ENCODE measurements at regions not wholly inside any gene's neighbourhood (a gene's known extent, or its start where the extent isn't known, plus 50 kb on each side); places are given as distances from the start of the nearest gene placed in this dataset.

- H3K9me3 ChIP-seq: no peaks in the 10 kb centered on the region
- ATAC-seq: peak in 1 of 2 experiments; percentile 11; a peak in 3 of 6 replicates
- peak overlapping the region; percentile 50 to 81 for H3K27ac ChIP-seq
- WGBS (ENCODE audit: missing lambda C conversion rate): 48% methylated on average over 2 of the region's 2 CpGs
- CTCF ChIA-PET: interaction anchor here (1.6 to 3.0 kb wide), 3 partner anchors 15 to 366 kb away, joined by 7 to 9 read pairs (median 7); no protein-coding TSS in a partner anchor
- no peak overlapping the region for H3K4me3 ChIP-seq
- FAIRE-seq: no peak
- TF ChIP-seq SMC3 (IDR thresholded peaks at IDR 0.05): no peak
- no peak for TF ChIP-seq FOSB (CRISPR knock-in tag; IDR thresholded peaks at IDR 0.05)
- TF ChIP-seq HOXA7 (CRISPR knock-in tag; IDR thresholded peaks at IDR 0.05): no peak
- TF ChIP-seq MAZ (IDR thresholded peaks at IDR 0.05; ENCODE audit: borderline replicate concordance, low read depth, low read length): no peak
- no peak for TF ChIP-seq JUN (IDR thresholded peaks at IDR 0.05)
- no peak for TF ChIP-seq POLR2A (IDR thresholded peaks at IDR 0.05; ENCODE audit: low read length)
- TF ChIP-seq, protein P1, sequence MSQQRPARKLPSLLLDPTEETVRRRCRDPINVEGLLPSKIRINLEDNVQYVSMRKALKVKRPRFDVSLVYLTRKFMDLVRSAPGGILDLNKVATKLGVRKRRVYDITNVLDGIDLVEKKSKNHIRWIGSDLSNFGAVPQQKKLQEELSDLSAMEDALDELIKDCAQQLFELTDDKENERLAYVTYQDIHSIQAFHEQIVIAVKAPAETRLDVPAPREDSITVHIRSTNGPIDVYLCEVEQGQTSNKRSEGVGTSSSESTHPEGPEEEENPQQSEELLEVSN (IDR thresholded peaks at IDR 0.05; ENCODE audit: borderline replicate concordance, low read depth): no peak
- TF ChIP-seq SREBF2 (IDR thresholded peaks at IDR 0.05): no peak
- TF ChIP-seq NPAS2 (CRISPR knock-in tag; IDR thresholded peaks at IDR 0.05; ENCODE audit: borderline replicate concordance): no peak
- no peak for TF ChIP-seq ATOH8 (CRISPR knock-in tag; IDR thresholded peaks at IDR 0.05; ENCODE audit: low read depth)
- no peak for TF ChIP-seq ESRRA (IDR thresholded peaks at IDR 0.05; ENCODE audit: borderline replicate concordance, low read length)
- no peak for TF ChIP-seq TP53 (CRISPR knock-in tag; IDR thresholded peaks at IDR 0.05)
- TF ChIP-seq CBX2 (IDR thresholded peaks at IDR 0.05; ENCODE audit: borderline replicate concordance, low read depth): no peak
- TF ChIP-seq MAFK (IDR thresholded peaks at IDR 0.05; ENCODE audit: partially characterized antibody): no peak
- no peak for TF ChIP-seq EHMT2 (IDR thresholded peaks at IDR 0.05; ENCODE audit: low read depth)
- TF ChIP-seq HEYL (CRISPR knock-in tag; IDR thresholded peaks at IDR 0.05): no peak
- H3K4me1 ChIP-seq: peaks cover 63% of the 10 kb centered on the region
- POLR2A ChIA-PET: interaction anchor here (0.7 to 1.1 kb wide), 2 partner anchors 12 to 108 kb away, joined by 4 to 6 read pairs; no protein-coding TSS in a partner anchor
- no peak for DNase-seq (ENCODE audit: low read depth in 1 of 2, low spot score in 1 of 2)
- peak overlapping the region; percentile 58 for H3K4me2 ChIP-seq
Observed at GRCh38 chr2:37780387-37780676, 108.9 kb upstream of the CDC42EP3 start.

GRCh38 chr2:37781028-37781427 is 109.6 kb upstream of the CDC42EP3 start:
- FAIRE-seq (peak; percentile 88), DNase-seq (ENCODE audit: low read depth in 1 of 2, low spot score in 1 of 2) (peak; percentile 39 to 41), ATAC-seq (peak; percentile 40 to 70; a peak in 4 of 6 replicates)
- POLR2A ChIA-PET: interaction anchor here (1.1 kb wide), 1 partner anchor 109 kb away, joined by 6 read pairs; no protein-coding TSS in a partner anchor
- H3K9me3 ChIP-seq: no peaks in the 10 kb centered on the region
- peaks cover 56% of the 10 kb centered on the region for H3K4me1 ChIP-seq
- CTCF ChIA-PET: interaction anchor here (1.2 to 3.0 kb wide), 4 partner anchors 11 to 367 kb away, joined by 4 to 9 read pairs (median 7); no protein-coding TSS in a partner anchor
- no peak overlapping the region for H3K4me3 ChIP-seq
- peak overlapping the region; percentile 50 to 81 for H3K27ac ChIP-seq
- peak overlapping the region; percentile 58 for H3K4me2 ChIP-seq
- TF ChIP-seq REST (IDR thresholded peaks at IDR 0.05) (no peak), PBX3 (IDR thresholded peaks at IDR 0.05) (no peak), CHD4 (IDR thresholded peaks at IDR 0.05; ENCODE audit: borderline replicate concordance) (no peak), NFE2L2 (conservative IDR thresholded peaks at IDR 0.05; ENCODE audit: low read length) (no peak), HOXA7 (CRISPR knock-in tag; IDR thresholded peaks at IDR 0.05) (no peak), JUN (IDR thresholded peaks at IDR 0.05) (0 out of 5 replicates have a peak, but pooled peaks of 1 of the 2 experiments have one; percentile 19), POLR2AphosphoS2 (conservative IDR thresholded peaks at IDR 0.05; ENCODE audit: low read length) (no peak), FOSL2 (IDR thresholded peaks at IDR 0.05) (peak; percentile 67), FOSL2 (CRISPR knock-in tag; IDR thresholded peaks at IDR 0.05) (peak; percentile 89), JUNB (IDR thresholded peaks at IDR 0.05) (peak; percentile 69), ESRRA (IDR thresholded peaks at IDR 0.05; ENCODE audit: borderline replicate concordance, low read length) (no peak), RAD21 (conservative IDR thresholded peaks at IDR 0.05 in 1 of 2, IDR thresholded peaks at IDR 0.05 in 1 of 2) (peak in 1 of 2 experiments; percentile 22; a peak in 1 of 5 replicates), CHD2 (IDR thresholded peaks at IDR 0.05; ENCODE audit: low read length, partially characterized antibody) (no peak), NPAS2 (CRISPR knock-in tag; IDR thresholded peaks at IDR 0.05; ENCODE audit: borderline replicate concordance) (no peak), GATA3 (IDR thresholded peaks at IDR 0.05; ENCODE audit: borderline replicate concordance) (peak; percentile 60)
- TF ChIP-seq, protein P2, sequence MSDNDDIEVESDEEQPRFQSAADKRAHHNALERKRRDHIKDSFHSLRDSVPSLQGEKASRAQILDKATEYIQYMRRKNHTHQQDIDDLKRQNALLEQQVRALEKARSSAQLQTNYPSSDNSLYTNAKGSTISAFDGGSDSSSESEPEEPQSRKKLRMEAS (IDR thresholded peaks at IDR 0.05): peak; percentile 66; the same call in 1 of the 2 replicates
- 10% methylated on average over 5 of the region's 5 CpGs for WGBS (ENCODE audit: missing lambda C conversion rate)

Data from A549 (cell line).